ENCODE measurements at regions not wholly inside any gene's neighbourhood (a gene's known extent, or its start where the extent isn't known, plus 50 kb on each side); places are given as distances from the start of the nearest gene placed in this dataset.

- Histone ChIP-seq H2AFZ (ENCODE audit: low read length) (no peak overlapping the region), H3K4me3 (ENCODE audit: low read length, poor library complexity, severe bottlenecking) (no peak overlapping the region), H4K20me1 (ENCODE audit: insufficient read depth, low read length, poor library complexity, severe bottlenecking) (no peaks in the 10 kb centered on the region), H3K4me1 (ENCODE audit: insufficient read depth, low read length, poor library complexity, severe bottlenecking) (no peaks in the 10 kb centered on the region), H3K4me2 (ENCODE audit: low read depth, low read length, poor library complexity, severe bottlenecking) (no peak overlapping the region), H3K9me3 (ENCODE audit: insufficient read depth, low read depth, low read length) (peaks cover 6% of the 10 kb centered on the region; the same call in 1 of the 2 replicates), H3K27me3 (ENCODE audit: insufficient read depth, low read length, poor library complexity, severe bottlenecking) (no peaks in the 10 kb centered on the region), H3K9ac (ENCODE audit: low read depth, low read length, poor library complexity, severe bottlenecking) (no peak overlapping the region), H3K79me2 (ENCODE audit: insufficient read depth, low read length) (no peaks in the 10 kb centered on the region), H3K36me3 (ENCODE audit: insufficient read depth, low read length) (no peaks in the 10 kb centered on the region), H3K9me2 (replicated peaks; ENCODE audit: low read depth, low read length) (no peaks in the 10 kb centered on the region), H3F3A (ENCODE audit: low read depth) (no peaks in the 10 kb centered on the region)
- no peak for TF ChIP-seq CTCF (conservative IDR thresholded peaks at IDR 0.05; ENCODE audit: low read length)
- no peak for TF ChIP-seq EZH2phosphoT487 (IDR thresholded peaks at IDR 0.05; ENCODE audit: borderline replicate concordance)
Observed at GRCh38 chr12:22956690-22957089, 331.7 kb downstream of the ETNK1 start.

GRCh38 chr12:22967171-22967570, 342.2 kb downstream of the ETNK1 start:
- no peaks in the 10 kb centered on the region for H3K9me2 ChIP-seq (replicated peaks; ENCODE audit: low read depth, low read length)
- no peak overlapping the region for H2AFZ ChIP-seq (ENCODE audit: low read length)
- H3K4me1 ChIP-seq (ENCODE audit: insufficient read depth, low read length, poor library complexity, severe bottlenecking), result no peaks in the 10 kb centered on the region
- no peak overlapping the region for H3K9ac ChIP-seq (ENCODE audit: low read depth, low read length, poor library complexity, severe bottlenecking)
- H3K36me3 ChIP-seq (ENCODE audit: insufficient read depth, low read length), result no peaks in the 10 kb centered on the region
- no peak overlapping the region for H3K4me2 ChIP-seq (ENCODE audit: low read depth, low read length, poor library complexity, severe bottlenecking)
- H3K4me3 ChIP-seq (ENCODE audit: low read length, poor library complexity, severe bottlenecking), result no peak overlapping the region
- no peak for TF ChIP-seq CTCF (conservative IDR thresholded peaks at IDR 0.05; ENCODE audit: low read length)
- TF ChIP-seq EZH2phosphoT487 (IDR thresholded peaks at IDR 0.05; ENCODE audit: borderline replicate concordance), result no peak
- H3K79me2 ChIP-seq (ENCODE audit: insufficient read depth, low read length), result no peaks in the 10 kb centered on the region
- no peaks in the 10 kb centered on the region for H3K9me3 ChIP-seq (ENCODE audit: insufficient read depth, low read depth, low read length)
- no peaks in the 10 kb centered on the region for H4K20me1 ChIP-seq (ENCODE audit: insufficient read depth, low read length, poor library complexity, severe bottlenecking)
- no peaks in the 10 kb centered on the region for H3F3A ChIP-seq (ENCODE audit: low read depth)
- no peaks in the 10 kb centered on the region for H3K27me3 ChIP-seq (ENCODE audit: insufficient read depth, low read length, poor library complexity, severe bottlenecking)

- Histone ChIP-seq H3K9me2 (replicated peaks; ENCODE audit: low read depth, low read length) (no peaks in the 10 kb centered on the region), H3K4me1 (ENCODE audit: insufficient read depth, low read length, poor library complexity, severe bottlenecking) (no peaks in the 10 kb centered on the region), H3K4me2 (ENCODE audit: low read depth, low read length, poor library complexity, severe bottlenecking) (no peak overlapping the region), H4K20me1 (ENCODE audit: insufficient read depth, low read length, poor library complexity, severe bottlenecking) (no peaks in the 10 kb centered on the region), H3K27me3 (ENCODE audit: insufficient read depth, low read length, poor library complexity, severe bottlenecking) (no peaks in the 10 kb centered on the region), H3K36me3 (ENCODE audit: insufficient read depth, low read length) (no peaks in the 10 kb centered on the region), H3F3A (ENCODE audit: low read depth) (no peaks in the 10 kb centered on the region), H3K79me2 (ENCODE audit: insufficient read depth, low read length) (no peaks in the 10 kb centered on the region), H2AFZ (ENCODE audit: low read length) (no peak overlapping the region), H3K9me3 (ENCODE audit: insufficient read depth, low read depth, low read length) (no peaks in the 10 kb centered on the region), H3K9ac (ENCODE audit: low read depth, low read length, poor library complexity, severe bottlenecking) (no peak overlapping the region), H3K4me3 (ENCODE audit: low read length, poor library complexity, severe bottlenecking) (no peak overlapping the region)
- TF ChIP-seq CTCF (conservative IDR thresholded peaks at IDR 0.05; ENCODE audit: low read length) (no peak), EZH2phosphoT487 (IDR thresholded peaks at IDR 0.05; ENCODE audit: borderline replicate concordance) (no peak)
Observed at GRCh38 chr12:22969521-22969920, 344.6 kb downstream of the ETNK1 start.

Data from Loucy (cell line).